CD4-positive, alpha-beta T cell treated with Interleukin-4 for 4 hours (primary cell): ENCODE measurements at regions not wholly inside any gene's neighbourhood (a gene's known extent, or its start where the extent isn't known, plus 50 kb on each side); places are given as distances from the start of the nearest gene placed in this dataset.

Experiments
- DNase-seq: peaks from one replicate; pipeline ENCODE4 v3.0.0-alpha.2; 2020

- DNase-seq, result no peak
Measured at GRCh38 chr4:86530183-86530582, 63.9 kb upstream of the PTPN13 start.

- DNase-seq, result no peak
Measured at GRCh38 chr4:86531440-86531839, 62.7 kb upstream of the PTPN13 start.

GRCh38 chr4:86532851-86533250 is 61.3 kb upstream of the PTPN13 start:
- DNase-seq, result no peak

GRCh38 chr4:86536151-86536550 is 58.0 kb upstream of the PTPN13 start:
- no peak for DNase-seq

- DNase-seq, result no peak
Measured at GRCh38 chr4:86542319-86543027, 51.6 kb upstream of the PTPN13 start.

- no peak for DNase-seq
Measured at GRCh38 chr4:86543080-86543479, 51.0 kb upstream of the PTPN13 start.

- DNase-seq, result no peak
Measured at GRCh38 chr4:86543560-86544309, 50.4 kb upstream of the PTPN13 start.

GRCh38 chr4:86544310-86544966 is 49.7 kb upstream of the PTPN13 start:
- DNase-seq, result peak; percentile 31
